Gastroesophageal sphincter (tissue), 3 donors: ENCODE measurements at regions not wholly inside any gene's neighbourhood (a gene's known extent, or its start where the extent isn't known, plus 50 kb on each side); places are given as distances from the start of the nearest gene placed in this dataset.

Experiments
- POLR2AphosphoS5 ChIP-seq: sonication (generic); formaldehyde crosslinking; IDR thresholded peaks from one replicate; pipeline ENCODE4 v1.6.1; 2017; ENCODE audit warnings: antibody characterized with exemption
- TF ChIP-seq, protein P1 (sequence below), 4 experiments: fragments of 200-600 bp in 2 of 4; fragments of 450-650 bp in 2 of 4; sonication (generic) in 1 of 4; IDR thresholded peaks; one replicate each; pipeline ENCODE4 v1.5.1; 2017 to 2019; ENCODE audit warnings: antibody characterized with exemption in 4 of 4, mild to moderate bottlenecking in 2 of 4, moderate library complexity in 2 of 4

DNA sequence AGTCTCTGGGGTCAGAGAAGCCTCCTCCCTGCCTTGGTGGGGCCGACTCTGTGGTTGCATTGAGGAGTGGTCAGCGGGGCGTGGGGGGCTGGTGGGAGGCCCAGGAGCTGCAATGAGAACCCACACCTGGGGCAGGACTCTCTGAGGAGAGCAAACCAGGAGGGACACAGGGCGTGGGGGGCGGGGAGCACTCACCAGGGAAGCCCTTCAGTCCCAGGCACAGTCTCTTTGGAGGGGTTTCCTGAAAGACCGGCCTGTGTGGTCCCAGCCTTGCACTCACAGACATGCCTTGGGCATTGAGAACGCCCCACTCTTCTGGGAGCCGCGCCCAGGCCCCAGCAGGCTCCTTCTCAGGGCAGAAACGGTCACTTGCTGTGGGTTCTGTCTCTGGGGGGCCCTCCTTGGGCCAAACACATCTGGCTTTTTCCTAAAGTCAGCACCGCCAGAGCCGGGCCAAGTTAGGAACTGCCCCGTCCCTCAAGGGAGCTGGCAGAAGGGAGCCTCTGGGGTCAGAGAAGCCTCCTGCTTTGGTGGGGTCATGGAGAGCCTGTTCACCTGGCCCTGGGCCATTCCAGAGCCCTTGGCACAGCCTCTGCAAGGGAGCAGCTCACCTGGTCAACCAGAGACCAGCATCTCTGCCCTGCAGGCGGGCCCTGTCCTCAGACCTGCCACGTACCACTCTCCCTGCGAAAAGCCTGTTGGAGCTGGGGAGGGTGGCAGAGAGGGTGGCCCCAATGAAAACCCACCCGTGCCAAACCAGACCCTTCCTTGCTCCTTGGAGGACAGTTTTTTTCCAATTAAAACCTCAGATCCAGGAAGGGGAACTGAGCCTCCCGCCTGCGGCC is 59.9 kb upstream of the TTC34 start:
- TF ChIP-seq, protein P1, sequence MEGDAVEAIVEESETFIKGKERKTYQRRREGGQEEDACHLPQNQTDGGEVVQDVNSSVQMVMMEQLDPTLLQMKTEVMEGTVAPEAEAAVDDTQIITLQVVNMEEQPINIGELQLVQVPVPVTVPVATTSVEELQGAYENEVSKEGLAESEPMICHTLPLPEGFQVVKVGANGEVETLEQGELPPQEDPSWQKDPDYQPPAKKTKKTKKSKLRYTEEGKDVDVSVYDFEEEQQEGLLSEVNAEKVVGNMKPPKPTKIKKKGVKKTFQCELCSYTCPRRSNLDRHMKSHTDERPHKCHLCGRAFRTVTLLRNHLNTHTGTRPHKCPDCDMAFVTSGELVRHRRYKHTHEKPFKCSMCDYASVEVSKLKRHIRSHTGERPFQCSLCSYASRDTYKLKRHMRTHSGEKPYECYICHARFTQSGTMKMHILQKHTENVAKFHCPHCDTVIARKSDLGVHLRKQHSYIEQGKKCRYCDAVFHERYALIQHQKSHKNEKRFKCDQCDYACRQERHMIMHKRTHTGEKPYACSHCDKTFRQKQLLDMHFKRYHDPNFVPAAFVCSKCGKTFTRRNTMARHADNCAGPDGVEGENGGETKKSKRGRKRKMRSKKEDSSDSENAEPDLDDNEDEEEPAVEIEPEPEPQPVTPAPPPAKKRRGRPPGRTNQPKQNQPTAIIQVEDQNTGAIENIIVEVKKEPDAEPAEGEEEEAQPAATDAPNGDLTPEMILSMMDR (IDR thresholded peaks at IDR 0.05): no peak
- no peak for TF ChIP-seq POLR2AphosphoS5
